Panc1 (cell line): ENCODE measurements at regions not wholly inside any gene's neighbourhood (a gene's known extent, or its start where the extent isn't known, plus 50 kb on each side); places are given as distances from the start of the nearest gene placed in this dataset.

Source experiments
- CTCF ChIP-seq: fragments of 450-650 bp; IDR thresholded peaks from 2 replicates; pipeline ENCODE4 v1.5.1; 2017; ENCODE audit warnings: mild to moderate bottlenecking
- POLR2AphosphoS5 ChIP-seq: IDR thresholded peaks from 2 replicates; pipeline ENCODE4 v1.6.1; 2012; ENCODE audit warnings: mild to moderate bottlenecking, low read depth, low read length, moderate library complexity
- REST ChIP-seq, 2 experiments: IDR thresholded peaks; 2 replicates each; pipeline ENCODE4 v1.6.1; 2011 to 2012; ENCODE audit warnings: low read depth in 2 of 2, control low read depth in 1 of 2, low read length in 1 of 2, mild to moderate bottlenecking in 1 of 2, moderate library complexity in 1 of 2; ENCODE audit not compliant: insufficient read depth in 1 of 2
- SIN3A ChIP-seq: IDR thresholded peaks from 2 replicates; pipeline ENCODE4 v1.6.1; 2012; ENCODE audit warnings: low read depth, mild to moderate bottlenecking, low read length, moderate library complexity, borderline replicate concordance; ENCODE audit not compliant: insufficient read depth
- TCF7L2 ChIP-seq: IDR thresholded peaks from 2 replicates; pipeline ENCODE4 v1.6.1; 2011; ENCODE audit warnings: mild to moderate bottlenecking, low read depth, low read length, inconsistent platforms

DNA sequence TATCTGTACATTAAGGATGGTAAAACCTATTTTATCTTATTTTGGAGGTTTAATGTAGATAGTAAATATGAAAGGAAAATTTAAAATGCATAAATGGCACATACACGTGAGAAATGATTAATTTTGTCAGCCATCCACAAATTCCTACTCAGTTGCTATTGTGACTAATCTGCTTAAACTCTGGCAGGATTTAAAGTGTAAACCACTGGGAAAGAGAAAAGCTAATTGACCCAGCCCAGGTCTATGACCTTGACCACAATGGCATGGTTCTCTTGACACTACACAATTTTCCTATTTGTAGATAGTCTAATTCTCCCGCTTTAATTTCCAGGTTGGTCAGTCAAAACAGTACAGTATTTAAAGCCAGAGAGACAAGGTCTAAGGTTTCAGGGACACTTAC, 459.0 kb upstream of the KLF4 start:
- no peak for TF ChIP-seq CTCF
- no peak for TF ChIP-seq POLR2AphosphoS5
- no peak for TF ChIP-seq REST (IDR thresholded peaks at IDR 0.05; ENCODE audit: insufficient read depth in 1 of 2, low read depth in 2 of 2, low read length in 1 of 2)
- no peak for TF ChIP-seq TCF7L2
- TF ChIP-seq SIN3A, result no peak
